Aorta (tissue), 5 donors: ENCODE measurements at regions not wholly inside any gene's neighbourhood (a gene's known extent, or its start where the extent isn't known, plus 50 kb on each side); places are given as distances from the start of the nearest gene placed in this dataset.
A peak's percentile ranks its signal among the peaks of the same experiment; 100 is the strongest.

Experiments used
- ATAC-seq: fragments of 200-7000 bp; cut with Tn5 transposase; one replicate; pipeline ENCODE4 v1.9.1; 2022; ENCODE audit warnings: moderate library complexity; ENCODE audit not compliant: low FRiP score
- DNase-seq, 2 donors: peaks; one replicate each; pipeline ENCODE4 v3.0.0-alpha.2; 2020
- H3K27ac ChIP-seq, 2 donors: one replicate each; pipeline ENCODE4 v1.5.1; 2013; ENCODE audit warnings: low read length in 2 of 2, mild to moderate bottlenecking in 2 of 2, moderate library complexity in 2 of 2, control low read depth in 1 of 2, inconsistent platforms in 1 of 2, low read depth in 1 of 2
- H3K27me3 ChIP-seq, 2 donors: one replicate each; pipeline ENCODE4 v1.6.1; 2013; ENCODE audit warnings: control low read depth in 1 of 2, low read length in 1 of 2, mild to moderate bottlenecking in 1 of 2, moderate library complexity in 1 of 2; ENCODE audit not compliant: insufficient read depth in 2 of 2, control insufficient read depth in 1 of 2
- H3K36me3 ChIP-seq, 2 donors: one replicate each; pipeline ENCODE4 v1.6.1; 2013; ENCODE audit warnings: control low read depth in 1 of 2, low read length in 1 of 2, mild to moderate bottlenecking in 1 of 2; ENCODE audit not compliant: insufficient read depth in 2 of 2, control insufficient read depth in 1 of 2
- H3K4me1 ChIP-seq, 2 donors: one replicate each; pipeline ENCODE4 v1.6.1; 2013; ENCODE audit warnings: low read length in 2 of 2, control low read depth in 1 of 2, mild to moderate bottlenecking in 1 of 2, moderate library complexity in 1 of 2; ENCODE audit not compliant: insufficient read depth in 2 of 2, control insufficient read depth in 1 of 2
- H3K4me3 ChIP-seq, 2 donors: one replicate each; pipeline ENCODE4 v1.5.1; 2013; ENCODE audit warnings: low read length in 2 of 2, control low read depth in 1 of 2, mild to moderate bottlenecking in 1 of 2
- H3K9me3 ChIP-seq: one replicate; pipeline ENCODE4 v1.6.1; 2013; ENCODE audit warnings: mild to moderate bottlenecking, low read length; ENCODE audit not compliant: control insufficient read depth
- WGBS, 2 donors: extraction: QIAGEN DNeasy Blood & Tissue Kit; methylation state at CpG; one replicate each; pipeline ENCODE4 v1.1.7; 2013; 5-methylcytosine and 5-hydroxymethylcytosine counted together
- intact Hi-C, 2 donors: fragments of 100-400 bp; cut with DNase I; formaldehyde crosslinking; loops; one replicate each; pipeline versions ENCODE4 v1.14.2 to v1.15.0; 2022
- donor health status: healthy with polysubstance abuse.
- donor health status: Bipolar disorder and iron deficiency.
- donor health status: DM: no; HTN: no; CAD: no.
- donor health status: DM: no; HTN: no; CAD: no.
- donor health status: DM: yes; HTN: yes; CAD: no.

DNA sequence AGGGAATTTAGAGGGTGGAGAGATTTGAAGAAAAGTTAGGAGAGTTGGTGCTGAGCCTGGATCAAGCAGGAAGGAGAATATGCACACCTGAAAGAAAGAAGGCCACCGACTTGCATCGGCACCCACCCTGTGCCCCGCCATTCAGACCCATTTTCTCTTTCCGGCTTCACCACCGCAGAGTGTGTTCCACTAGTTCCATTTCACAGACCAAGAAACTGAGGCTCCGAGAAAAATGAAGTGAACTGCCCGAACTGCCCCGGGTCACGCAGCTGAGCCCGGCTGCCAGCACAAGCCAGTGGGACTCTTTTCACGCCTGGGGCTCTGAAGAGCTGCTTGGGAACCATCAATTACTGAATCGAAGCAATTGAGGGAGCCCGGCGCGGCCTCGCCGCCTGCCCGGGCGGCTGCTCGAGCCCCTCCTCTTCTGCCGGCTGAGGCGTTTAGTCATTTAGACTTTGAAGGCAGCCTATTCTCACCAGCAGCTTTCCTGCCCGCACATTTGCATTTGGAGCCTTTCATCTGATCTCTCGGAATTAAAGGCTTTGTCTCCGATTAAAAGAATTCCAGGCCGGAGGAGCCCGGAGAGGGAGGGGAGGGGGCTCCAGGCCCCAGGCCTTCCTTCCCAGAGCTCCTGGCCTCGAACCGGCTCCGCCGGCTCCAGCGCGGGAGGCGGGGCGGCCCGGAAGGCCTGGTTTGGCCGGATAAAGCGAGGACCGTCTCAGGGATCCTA is 140.2 kb upstream of the PJA1 start:
- H3K4me1 ChIP-seq = no peaks in the 10 kb centered on the region
- intact Hi-C loops = loop anchor here in 1 of 2 donors (10.0 kb wide), 1 partner anchor 69 kb away; no protein-coding TSS in a partner anchor
- ATAC-seq = no peak
- no peaks in the 10 kb centered on the region for H3K9me3 ChIP-seq
- no peaks in the 10 kb centered on the region for H3K27me3 ChIP-seq
- DNase-seq = no peak
- no peaks in the 10 kb centered on the region for H3K36me3 ChIP-seq
- no peak overlapping the region for H3K27ac ChIP-seq
- no peak overlapping the region for H3K4me3 ChIP-seq
- WGBS, 2 donors = 21 to 38% methylated on average over 39 of the region's 39 CpGs

DNA sequence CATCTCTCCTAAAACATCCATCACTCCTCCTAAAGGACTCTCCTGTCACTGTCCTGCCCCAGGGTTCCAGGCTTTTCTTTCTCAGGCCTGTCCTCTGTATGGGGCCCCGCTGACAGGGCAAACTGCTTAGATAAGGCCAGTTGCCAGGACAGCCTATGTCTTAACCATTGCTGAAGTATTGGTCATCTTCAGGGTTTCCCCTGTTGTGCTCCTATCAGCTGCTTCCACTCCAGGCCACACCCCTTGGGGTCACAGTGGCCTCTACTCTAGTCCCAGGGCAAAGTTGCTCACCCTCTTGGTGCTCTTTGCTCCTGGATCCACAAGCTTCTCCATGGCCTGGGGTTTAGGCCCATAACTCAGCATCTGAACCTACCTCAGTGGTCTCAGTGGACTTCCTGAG is 138.0 kb upstream of the PJA1 start:
- no peaks in the 10 kb centered on the region for H3K9me3 ChIP-seq
- intact Hi-C loops = loop anchor here in 1 of 2 donors (10.0 kb wide), 1 partner anchor 72 kb away; no protein-coding TSS in a partner anchor

DNA sequence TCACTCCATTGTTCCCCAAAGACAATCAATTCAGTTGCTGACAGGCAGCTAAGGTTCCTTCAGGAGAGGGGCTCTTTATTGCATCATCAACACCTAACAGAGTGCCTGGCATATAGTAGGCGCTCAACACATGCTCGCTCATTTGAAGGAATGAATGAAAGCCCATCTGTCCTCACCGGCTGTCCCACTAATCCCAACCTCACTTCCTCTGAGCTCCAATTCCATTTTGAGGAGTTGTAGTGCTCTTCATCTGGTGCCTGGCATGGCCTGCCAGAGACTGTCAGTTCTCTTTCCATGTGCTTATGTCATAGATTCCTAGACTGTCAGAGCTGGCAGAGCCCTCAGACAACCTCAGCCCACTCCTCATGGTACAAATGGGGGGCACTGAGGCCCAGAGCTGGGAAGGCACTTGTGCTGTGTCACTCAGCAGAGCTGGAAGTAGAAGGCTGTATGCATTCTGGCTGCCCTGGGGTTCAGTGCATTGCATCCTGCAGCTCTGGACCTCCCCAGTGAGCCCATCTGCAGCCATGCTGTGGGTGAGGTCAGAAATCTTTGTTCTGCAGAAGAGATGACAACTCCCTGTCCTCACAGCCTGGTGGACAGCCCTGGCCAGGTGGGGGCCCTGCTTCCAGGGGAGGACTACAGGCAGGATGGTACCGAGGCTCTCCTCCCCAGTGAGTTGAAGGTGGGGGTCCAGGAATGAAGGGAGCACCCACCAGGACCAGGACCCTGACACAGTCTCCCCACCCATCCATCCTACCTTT is 134.9 kb upstream of the PJA1 start:
- DNase-seq = no peak
- Histone ChIP-seq H3K9me3 (no peaks in the 10 kb centered on the region), H3K27ac (no peak overlapping the region), H3K36me3 (no peaks in the 10 kb centered on the region), H3K27me3 (no peaks in the 10 kb centered on the region), H3K4me3 (no peak overlapping the region), H3K4me1 (no peaks in the 10 kb centered on the region)
- no peak for ATAC-seq
- 75 to 97% methylated on average over 4 of the region's 4 CpGs for WGBS, 2 donors
- intact Hi-C loops = loop anchor here in 1 of 2 donors (10.0 kb wide), 1 partner anchor 75 kb away; no protein-coding TSS in a partner anchor

More for the DNA sequence above, 138.0 kb upstream of the PJA1 start:
- WGBS, 2 donors = 58 to 100% methylated on average over 1 of the region's 1 CpG
- H3K4me3 ChIP-seq = no peak overlapping the region
- H3K27me3 ChIP-seq = no peaks in the 10 kb centered on the region
- H3K4me1 ChIP-seq = no peaks in the 10 kb centered on the region
- no peaks in the 10 kb centered on the region for H3K36me3 ChIP-seq
- DNase-seq (peak in 1 of 2 donors; percentile 20), ATAC-seq (no peak)
- no peak overlapping the region for H3K27ac ChIP-seq

DNA sequence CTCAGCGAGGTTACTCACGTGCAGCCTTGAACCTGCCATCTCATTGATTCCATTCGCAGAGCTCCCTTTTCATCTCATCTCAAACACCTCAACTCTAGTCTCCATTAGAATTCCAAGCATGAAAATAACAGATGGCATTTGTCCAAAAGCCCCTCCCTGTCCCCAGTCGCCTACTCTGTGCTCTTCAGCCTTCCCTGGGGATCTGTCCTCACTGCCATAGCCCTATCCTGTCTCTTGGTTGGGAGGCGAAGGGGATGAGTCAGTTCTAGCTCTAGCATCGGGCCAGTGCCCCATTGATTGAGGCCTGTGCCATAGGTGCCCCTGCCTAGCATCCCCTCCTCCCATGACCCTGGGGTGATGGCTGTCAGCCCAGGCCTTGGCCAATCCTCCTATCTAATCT is 134.0 kb upstream of the PJA1 start:
- H3K36me3 ChIP-seq = no peaks in the 10 kb centered on the region
- H3K4me1 ChIP-seq = no peaks in the 10 kb centered on the region
- intact Hi-C loops = no loop called here
- no peaks in the 10 kb centered on the region for H3K9me3 ChIP-seq
- no peaks in the 10 kb centered on the region for H3K27me3 ChIP-seq
- H3K27ac ChIP-seq = no peak overlapping the region
- WGBS, 2 donors = 73 to 88% methylated on average over 6 of the region's 6 CpGs
- no peak overlapping the region for H3K4me3 ChIP-seq
- no peak for ATAC-seq
- no peak for DNase-seq

DNA sequence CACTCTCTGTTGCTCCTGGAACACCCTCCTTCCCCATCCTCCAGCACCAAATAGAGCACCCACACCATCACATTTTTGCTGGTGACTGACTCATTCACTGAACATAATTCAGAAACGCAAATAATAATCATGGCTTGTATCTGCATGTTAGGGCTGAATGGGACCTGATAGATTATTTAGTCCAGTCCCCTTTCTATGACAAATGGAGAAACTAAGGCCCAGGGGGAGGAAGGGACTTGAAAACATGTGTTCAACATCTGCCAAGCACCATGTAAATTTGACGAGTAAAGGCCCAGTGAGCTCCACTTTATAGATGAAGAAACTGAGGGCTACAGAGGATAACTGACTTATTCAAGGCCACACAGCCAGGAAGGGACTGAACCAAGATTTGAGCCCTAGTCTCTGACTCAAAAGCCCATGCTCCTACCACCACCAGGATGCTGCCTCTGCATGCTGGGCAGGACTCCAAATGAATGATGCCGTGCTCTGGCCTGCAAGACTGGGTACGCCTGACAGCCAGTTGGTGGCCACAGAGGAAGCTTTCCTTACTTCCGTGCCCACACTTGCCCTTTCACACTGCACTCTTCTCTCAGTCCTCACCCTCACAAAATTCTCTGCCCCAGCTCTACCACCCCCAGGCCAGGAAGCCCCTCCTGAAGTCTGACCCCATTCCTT is 133.3 kb upstream of the PJA1 start:
- Histone ChIP-seq H3K9me3 (no peaks in the 10 kb centered on the region), H3K4me3 (no peak overlapping the region), H3K36me3 (no peaks in the 10 kb centered on the region), H3K4me1 (no peaks in the 10 kb centered on the region), H3K27me3 (no peaks in the 10 kb centered on the region), H3K27ac (no peak overlapping the region)
- intact Hi-C loops = no loop called here
- DNase-seq = no peak
- 46 to 54% methylated on average over 5 of the region's 5 CpGs for WGBS, 2 donors
- ATAC-seq = no peak

DNA sequence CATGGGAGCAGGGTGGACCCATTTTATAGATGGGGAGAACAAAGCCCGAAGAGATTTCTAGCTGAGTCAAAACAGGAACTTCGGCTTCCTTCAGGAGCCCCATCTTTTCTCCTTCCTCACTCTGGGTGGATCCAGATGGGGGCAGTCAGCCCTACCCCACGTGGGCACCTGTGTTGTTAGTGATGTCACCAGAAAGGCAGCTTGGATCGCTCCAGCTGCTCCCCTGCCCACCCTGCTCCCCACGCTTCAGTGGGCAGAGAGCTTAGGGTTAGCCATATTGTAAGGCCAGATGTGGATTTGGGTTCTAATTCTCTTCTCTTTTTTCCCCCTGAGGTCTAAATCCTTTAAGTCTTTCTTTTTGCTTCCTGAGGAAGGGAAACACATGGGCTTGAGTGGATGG is 132.3 kb upstream of the PJA1 start:
- Histone ChIP-seq H3K27me3 (no peaks in the 10 kb centered on the region), H3K27ac (no peak overlapping the region), H3K36me3 (no peaks in the 10 kb centered on the region), H3K4me1 (no peaks in the 10 kb centered on the region), H3K4me3 (no peak overlapping the region), H3K9me3 (no peaks in the 10 kb centered on the region)
- no peak for DNase-seq
- no peak for ATAC-seq
- 66 to 79% methylated on average over 5 of the region's 5 CpGs for WGBS, 2 donors
- intact Hi-C loops = no loop called here

DNA sequence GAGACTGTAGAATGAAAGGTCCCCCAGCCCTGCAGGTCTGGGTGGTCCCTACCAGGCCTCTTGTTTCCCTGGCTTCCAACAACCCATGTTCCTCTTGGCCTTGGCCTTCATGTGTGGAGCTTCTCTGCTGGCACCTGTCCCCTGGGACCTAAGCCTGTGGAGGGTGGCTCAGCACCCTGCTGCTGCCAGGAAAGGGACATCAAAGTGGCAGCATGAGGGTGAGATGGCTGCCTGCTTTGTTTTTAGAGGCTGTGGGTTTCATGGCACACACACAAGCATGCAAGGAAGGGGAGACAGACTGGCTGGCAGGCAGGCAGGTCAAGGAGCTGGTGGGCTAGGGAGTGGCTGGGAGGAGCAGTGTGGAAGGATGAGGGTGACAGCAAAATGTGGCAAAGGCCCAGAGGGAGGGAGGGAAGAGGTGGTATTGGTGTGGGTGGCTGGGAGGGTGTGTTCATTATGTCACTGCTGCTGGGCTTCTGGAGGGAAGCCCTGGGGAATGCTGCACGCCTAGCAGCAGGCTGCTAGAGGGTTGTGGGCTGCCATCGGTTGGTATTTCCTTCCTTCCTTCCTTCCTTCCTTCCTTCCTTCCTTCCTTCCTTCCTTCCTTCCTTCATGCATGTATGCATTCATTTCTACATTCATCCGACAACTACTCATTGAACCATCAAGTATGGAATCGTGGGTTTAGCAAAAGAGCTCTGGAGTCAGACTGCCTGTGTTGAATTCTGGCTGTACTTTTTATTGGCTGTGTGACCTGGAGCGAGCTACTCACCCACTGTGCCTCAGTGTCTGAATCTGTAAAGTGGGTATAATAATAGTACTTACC is 128.7 kb upstream of the PJA1 start:
- no peaks in the 10 kb centered on the region for H3K9me3 ChIP-seq
- intact Hi-C loops = loop anchor here in 1 of 2 donors (2.0 kb wide), 1 partner anchor 465 kb away; the partner anchor contains the start of gene EFNB1
- no peak overlapping the region for H3K4me3 ChIP-seq
- no peak for DNase-seq
- ATAC-seq = no peak
- H3K36me3 ChIP-seq = no peaks in the 10 kb centered on the region
- H3K4me1 ChIP-seq = no peaks in the 10 kb centered on the region
- H3K27me3 ChIP-seq = no peaks in the 10 kb centered on the region
- 69 to 90% methylated on average over 5 of the region's 5 CpGs for WGBS, 2 donors
- no peak overlapping the region for H3K27ac ChIP-seq

DNA sequence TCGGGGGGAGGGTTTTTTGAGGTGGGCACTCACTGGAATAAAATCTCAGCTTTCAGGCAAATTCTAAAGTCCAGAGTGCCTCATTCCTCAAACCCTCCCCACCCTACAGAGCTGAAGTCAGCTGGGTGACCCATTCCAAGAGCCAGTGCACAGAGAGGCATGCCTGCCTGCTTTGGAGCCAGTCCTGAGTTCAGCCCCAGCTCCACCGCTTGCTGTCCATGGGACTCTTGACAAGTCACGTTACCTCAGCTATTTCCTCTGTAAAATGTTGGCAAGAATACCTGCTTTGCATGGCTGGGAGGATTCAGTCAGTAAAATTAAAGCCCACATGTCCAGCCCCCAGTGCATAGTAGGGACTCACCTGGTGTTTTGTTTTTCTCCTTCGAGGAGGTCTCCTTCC is 125.9 kb upstream of the PJA1 start:
- 24 to 29% methylated on average over 4 of the region's 4 CpGs for WGBS, 2 donors
- H3K4me1 ChIP-seq = no peaks in the 10 kb centered on the region
- DNase-seq (no peak), ATAC-seq (no peak)
- H3K9me3 ChIP-seq = no peaks in the 10 kb centered on the region
- H3K27ac ChIP-seq = no peak overlapping the region
- H3K27me3 ChIP-seq = no peaks in the 10 kb centered on the region
- H3K4me3 ChIP-seq = no peak overlapping the region
- H3K36me3 ChIP-seq = no peaks in the 10 kb centered on the region
- intact Hi-C loops = no loop called here
